HG03442 (cell line): ENCODE measurements at regions not wholly inside any gene's neighbourhood (a gene's known extent, or its start where the extent isn't known, plus 50 kb on each side); places are given as distances from the start of the nearest gene placed in this dataset.

Experiments used
- ATAC-seq: cut with Tn5 transposase; IDR thresholded peaks from one replicate; pipeline ENCODE4 v1.9.1; 2021; ENCODE audit warnings: mild to moderate bottlenecking, moderate library complexity; ENCODE audit not compliant: unreplicated experiment

- ATAC-seq, result no peak
Measured at GRCh38 chr4:59068722-59069418, 1958.7 kb upstream of the IGFBP7 start.

- no peak for ATAC-seq
Measured at GRCh38 chr4:59086410-59086809, 1976.2 kb upstream of the IGFBP7 start.

- no peak for ATAC-seq
Measured at GRCh38 chr4:59091146-59092142, 1981.3 kb upstream of the IGFBP7 start.

- no peak for ATAC-seq
Measured at GRCh38 chr4:59094505-59094904, 1984.3 kb upstream of the IGFBP7 start.

GRCh38 chr4:59102311-59102710, 1992.1 kb upstream of the IGFBP7 start:
- ATAC-seq, result no peak

GRCh38 chr4:59120287-59120814, 2010.2 kb upstream of the IGFBP7 start:
- no peak for ATAC-seq

- no peak for ATAC-seq
Measured at GRCh38 chr4:59122626-59123025, 2012.4 kb upstream of the IGFBP7 start.

- no peak for ATAC-seq
Measured at GRCh38 chr4:59126159-59126558, 2016.0 kb upstream of the IGFBP7 start.

- ATAC-seq, result no peak
Measured at GRCh38 chr4:59127006-59127405, 2016.8 kb upstream of the IGFBP7 start.

- ATAC-seq, result no peak
Measured at GRCh38 chr4:59127743-59128142, 2017.6 kb upstream of the IGFBP7 start.

- ATAC-seq, result no peak
Measured at GRCh38 chr4:59135248-59135985, 2025.2 kb upstream of the IGFBP7 start.

- no peak for ATAC-seq
Measured at GRCh38 chr4:59161249-59161648, 2038.9 kb upstream of the ADGRL3 start.

- no peak for ATAC-seq
Measured at GRCh38 chr4:59175617-59176016, 2024.5 kb upstream of the ADGRL3 start.

GRCh38 chr4:59179372-59179771, 2020.8 kb upstream of the ADGRL3 start:
- ATAC-seq, result no peak

GRCh38 chr4:59180161-59180560, 2020.0 kb upstream of the ADGRL3 start:
- no peak for ATAC-seq

GRCh38 chr4:59180969-59181368, 2019.2 kb upstream of the ADGRL3 start:
- no peak for ATAC-seq

- ATAC-seq, result no peak
Measured at GRCh38 chr4:59195839-59196238, 2004.3 kb upstream of the ADGRL3 start.

- no peak for ATAC-seq
Measured at GRCh38 chr4:59200992-59201391, 1999.1 kb upstream of the ADGRL3 start.

GRCh38 chr4:59217910-59218631, 1982.1 kb upstream of the ADGRL3 start:
- no peak for ATAC-seq

GRCh38 chr4:59222221-59222620, 1977.9 kb upstream of the ADGRL3 start:
- no peak for ATAC-seq
